ENCODE measurements at regions not wholly inside any gene's neighbourhood (a gene's known extent, or its start where the extent isn't known, plus 50 kb on each side); places are given as distances from the start of the nearest gene placed in this dataset.
"Not testable (repeated sequence)": the region's sequence is repeated elsewhere in the genome, so short reads cannot be mapped to it uniquely, and the experiment has no call there.

GRCh38 chr17:72565758-72566157 lies 444.9 kb downstream of the SOX9 start:
- DNase-seq = no peak

GRCh38 chr17:72566671-72567484 lies 446.1 kb downstream of the SOX9 start:
- DNase-seq = no peak

GRCh38 chr17:72567774-72568173 lies 447.0 kb downstream of the SOX9 start:
- DNase-seq = no peak

DNA sequence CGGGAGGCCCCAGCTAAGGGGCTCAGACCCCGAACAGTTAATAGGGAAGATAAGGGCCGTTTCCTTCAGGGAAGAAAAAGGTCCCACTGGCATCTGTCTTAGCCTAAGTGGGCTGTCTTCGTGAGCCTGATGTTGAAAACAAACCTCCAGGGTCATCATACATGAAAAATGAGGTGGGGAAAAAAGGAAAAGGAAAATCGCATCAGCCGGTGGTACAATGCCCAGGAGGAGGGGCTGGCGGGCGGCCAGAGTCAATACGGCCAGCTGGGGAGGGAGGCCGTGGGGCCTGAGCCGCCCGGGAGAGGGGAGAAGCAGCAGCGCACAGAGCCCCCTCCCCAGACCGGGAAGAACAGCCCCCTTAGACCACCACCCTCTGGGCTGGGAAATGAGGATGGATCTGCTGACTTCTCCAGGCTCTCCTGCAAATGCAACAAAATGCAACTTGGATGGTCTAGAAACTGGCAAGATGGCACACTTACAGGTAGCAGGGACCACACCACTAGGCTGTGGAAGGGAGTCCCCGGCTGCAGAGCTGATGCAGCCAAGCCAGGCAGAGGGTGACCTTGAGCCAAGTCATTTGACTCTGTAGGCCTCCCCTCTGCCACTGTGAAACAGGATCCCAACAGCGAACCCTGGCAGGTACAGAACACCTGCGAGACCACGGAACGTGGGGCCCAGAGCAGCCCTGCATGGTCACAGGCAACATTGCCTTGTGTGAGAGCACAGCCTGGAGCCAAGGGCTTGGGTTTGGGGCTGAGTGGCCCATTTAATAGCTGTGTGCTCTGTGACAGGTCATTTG lies 448.5 kb downstream of the SOX9 start:
- no peak for DNase-seq

- DNase-seq = no peak
These were observed 451.1 kb downstream of the SOX9 start for GRCh38 chr17:72571813-72572396.

- DNase-seq = no peak
These were observed 452.0 kb downstream of the SOX9 start for GRCh38 chr17:72572604-72573491.

- DNase-seq = not testable (repeated sequence)
These were observed 452.6 kb downstream of the SOX9 start for GRCh38 chr17:72573492-72573801.

GRCh38 chr17:72574675-72575510 lies 454.1 kb downstream of the SOX9 start:
- no peak for DNase-seq

DNA sequence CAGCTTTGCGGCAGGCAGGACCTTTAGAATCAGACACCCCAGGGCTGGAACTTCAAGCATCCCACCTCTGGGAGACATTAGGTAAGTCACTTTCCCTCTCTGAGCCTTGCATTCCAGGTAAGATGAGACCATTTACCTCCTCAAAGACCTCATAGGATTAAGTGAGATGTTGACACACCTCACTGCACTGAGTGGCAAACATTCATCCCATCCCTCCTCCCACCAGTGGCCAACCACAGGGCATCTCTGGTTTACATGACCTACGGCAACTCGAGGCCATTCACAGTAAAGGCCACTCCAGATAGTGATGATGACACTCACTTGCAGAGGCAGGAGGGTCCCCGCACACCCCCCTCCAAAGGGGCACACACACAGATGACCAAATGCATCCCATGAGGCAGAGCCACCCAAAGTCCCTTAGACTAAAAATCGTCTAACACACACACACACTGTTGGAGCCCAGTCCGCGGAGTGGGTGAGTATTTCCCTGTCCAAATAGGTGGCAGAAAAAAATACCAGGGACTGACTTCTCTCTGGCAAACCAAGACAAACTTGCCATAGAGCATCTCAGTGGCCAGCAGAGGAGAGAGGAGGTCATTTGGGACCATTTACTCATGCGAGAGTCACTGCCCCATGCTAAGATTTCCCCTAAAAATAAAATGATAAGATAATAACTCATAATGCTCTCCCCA lies 454.9 kb downstream of the SOX9 start:
- DNase-seq = no peak

DNA sequence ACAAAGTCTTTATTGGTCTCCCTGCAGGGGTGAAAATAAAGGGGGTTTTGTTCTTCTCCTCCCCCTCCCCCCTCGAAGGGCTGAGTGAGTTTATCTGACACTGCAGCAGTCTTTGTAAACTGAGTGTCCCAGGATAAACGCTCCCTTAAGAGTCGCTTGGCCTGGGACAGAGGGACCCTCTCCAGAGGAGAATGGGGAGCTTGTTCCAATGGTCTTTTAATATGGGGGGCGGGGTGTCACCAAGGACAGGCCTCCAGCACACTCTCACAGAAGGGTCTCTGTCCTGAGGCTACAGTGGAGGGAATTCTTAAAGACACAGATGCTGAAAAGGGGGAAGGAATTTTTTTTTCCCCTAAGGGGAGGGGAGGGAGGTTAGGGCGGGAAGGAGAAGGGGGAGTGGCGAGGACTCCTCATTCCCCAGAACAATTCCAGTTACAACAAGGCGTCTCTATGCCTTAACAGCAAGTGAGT lies 455.5 kb downstream of the SOX9 start:
- DNase-seq = no peak

DNA sequence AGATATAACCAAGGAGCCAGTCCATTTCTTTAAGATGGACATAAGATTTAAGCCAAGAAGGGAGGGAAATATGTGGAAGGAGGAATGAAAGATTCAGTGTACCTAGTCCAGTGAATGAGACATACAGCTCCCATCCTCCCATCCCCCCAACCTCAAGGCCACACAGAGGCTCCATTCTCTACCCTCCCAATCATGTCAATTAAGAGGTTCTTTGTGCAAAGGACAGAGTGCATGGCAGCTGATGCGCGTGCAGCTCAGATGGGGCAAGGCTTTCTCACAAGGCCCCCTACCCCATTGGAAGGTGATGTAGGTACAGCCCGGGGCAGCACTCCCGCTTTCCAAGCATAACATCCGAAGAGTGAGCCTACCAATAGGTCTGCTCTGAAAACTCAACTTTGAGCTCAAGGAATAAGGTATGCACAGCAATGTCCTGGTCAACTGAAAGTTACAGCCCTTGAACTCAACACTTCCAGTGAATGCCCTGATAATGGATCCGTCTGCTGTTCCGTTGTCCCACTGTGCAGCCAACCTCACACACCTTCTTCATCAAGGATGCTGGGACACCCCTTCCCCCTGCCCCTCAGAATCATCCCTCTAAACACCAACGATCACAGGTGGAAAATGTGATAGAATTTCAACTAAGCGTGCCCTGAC lies 458.1 kb downstream of the SOX9 start:
- no peak for DNase-seq

- no peak for DNase-seq
These were observed 459.1 kb downstream of the SOX9 start for GRCh38 chr17:72579990-72580320.

- DNase-seq = no peak
These were observed 459.7 kb downstream of the SOX9 start for GRCh38 chr17:72580321-72581127.

- DNase-seq = no peak
These were observed 466.3 kb downstream of the SOX9 start for GRCh38 chr17:72587156-72587555.

DNA sequence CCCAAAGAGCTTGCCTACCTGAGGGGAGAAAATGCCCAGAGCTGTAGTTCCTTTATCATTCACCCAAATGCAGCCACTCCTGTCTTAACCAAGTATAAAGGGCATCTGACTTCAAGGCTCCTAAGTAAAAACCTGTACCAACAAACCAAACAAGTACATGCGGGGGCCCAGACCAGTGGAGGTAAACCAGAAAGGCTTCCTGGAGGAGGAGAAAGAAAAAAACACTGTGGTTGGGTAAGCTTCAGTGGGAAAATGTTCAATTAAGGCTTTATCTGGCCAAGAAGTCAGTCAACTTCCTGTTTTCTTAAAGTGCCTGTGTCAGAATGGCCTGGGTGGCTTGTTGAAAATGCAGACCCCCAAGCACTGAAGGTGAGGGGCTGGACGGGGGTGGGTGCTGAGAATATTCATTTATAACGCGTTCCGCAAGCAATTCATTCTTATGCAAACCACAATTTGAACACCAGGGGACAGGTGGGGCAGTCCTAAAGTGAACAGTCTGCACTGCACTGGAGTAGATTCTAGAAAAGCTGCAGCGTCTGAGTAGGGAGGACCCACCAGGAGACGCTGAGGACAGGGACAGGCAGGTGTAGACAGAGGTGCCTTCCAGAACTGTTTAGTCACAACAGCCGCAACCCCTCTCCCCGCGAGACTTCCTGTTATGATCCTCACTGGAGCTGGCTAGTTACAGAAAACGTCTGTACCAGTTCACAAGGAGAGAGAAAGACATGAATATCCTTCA lies 467.1 kb downstream of the SOX9 start:
- DNase-seq = no peak

GRCh38 chr17:72588561-72588960 lies 467.7 kb downstream of the SOX9 start:
- DNase-seq = no peak

GRCh38 chr17:72588961-72589360 lies 468.1 kb downstream of the SOX9 start:
- DNase-seq = no peak

GRCh38 chr17:72590382-72590781 lies 469.6 kb downstream of the SOX9 start:
- DNase-seq = no peak

DNA sequence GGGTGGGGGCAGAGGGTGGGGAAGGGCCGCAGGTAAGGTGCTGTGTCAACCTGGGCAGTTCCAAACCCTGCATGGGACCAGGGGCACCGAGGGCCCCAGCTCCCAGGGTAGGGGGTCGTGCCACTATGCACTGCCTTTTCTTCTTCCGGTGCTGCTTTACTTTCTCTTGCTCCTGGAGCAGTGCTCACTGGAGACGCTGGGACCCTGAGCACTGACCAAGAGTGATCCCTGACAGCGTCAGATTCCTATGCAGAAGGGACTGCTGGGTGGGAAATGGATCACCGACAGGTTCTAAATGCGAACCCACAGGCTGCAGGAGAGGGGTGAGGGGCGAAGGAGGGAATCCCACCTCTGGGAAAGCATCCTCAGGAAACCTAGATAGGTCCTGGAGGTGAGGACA lies 470.1 kb downstream of the SOX9 start:
- no peak for DNase-seq
